Neuronal stem cell (in vitro differentiated cells): ENCODE measurements at regions not wholly inside any gene's neighbourhood (a gene's known extent, or its start where the extent isn't known, plus 50 kb on each side); places are given as distances from the start of the nearest gene placed in this dataset.

ENCODE experiments used
- DNase-seq: peaks from one replicate; pipeline ENCODE4 v3.0.0-alpha.2; 2013; ENCODE audit warnings: low spot score
- H2AFZ ChIP-seq: one replicate; pipeline ENCODE4 v1.6.1; 2013; ENCODE audit warnings: mild to moderate bottlenecking, low read length, inconsistent platforms
- H2AK5ac ChIP-seq: 2 replicates; pipeline ENCODE4 v1.6.1; 2013; ENCODE audit warnings: low read depth, mild to moderate bottlenecking, inconsistent platforms, low read length, moderate library complexity, mixed read lengths
- H2BK120ac ChIP-seq: 2 replicates; pipeline ENCODE4 v1.6.1; 2013; ENCODE audit warnings: low read depth, mild to moderate bottlenecking, inconsistent platforms, low read length, moderate library complexity, mixed read lengths
- H2BK12ac ChIP-seq: one replicate; pipeline ENCODE4 v1.6.1; 2013; ENCODE audit warnings: low read length, inconsistent platforms
- H2BK15ac ChIP-seq: 2 replicates; pipeline ENCODE4 v1.6.1; 2013; ENCODE audit warnings: mild to moderate bottlenecking, low read length, inconsistent platforms, mixed read lengths
- H2BK5ac ChIP-seq: one replicate; pipeline ENCODE4 v1.6.1; 2013; ENCODE audit warnings: inconsistent platforms, mild to moderate bottlenecking, low read length, moderate library complexity
- H3K14ac ChIP-seq: one replicate; pipeline ENCODE4 v1.6.1; 2013; ENCODE audit warnings: low read length, inconsistent platforms
- H3K18ac ChIP-seq: 2 replicates; pipeline ENCODE4 v1.6.1; 2013; ENCODE audit warnings: low read length, inconsistent platforms
- H3K23ac ChIP-seq: 2 replicates; pipeline ENCODE4 v1.6.1; 2013; ENCODE audit warnings: low read depth, mild to moderate bottlenecking, mixed read lengths, low read length, inconsistent platforms; ENCODE audit not compliant: poor library complexity
- H3K27ac ChIP-seq: replicated peaks from 3 replicates; pipeline ENCODE4 v1.5.1; 2013; ENCODE audit warnings: low read length, inconsistent platforms
- H3K27me3 ChIP-seq, 3 experiments: 2 replicates each; pipeline ENCODE4 v1.6.1; 2013; ENCODE audit warnings: low read length in 3 of 3, mild to moderate bottlenecking in 2 of 3, inconsistent platforms in 1 of 3, low read depth in 1 of 3, mixed read lengths in 1 of 3, moderate library complexity in 1 of 3; ENCODE audit not compliant: control insufficient read depth in 3 of 3, insufficient read depth in 3 of 3
- H3K36me3 ChIP-seq, 2 donors: replicated peaks in 1 of 2; 2 replicates each; pipeline ENCODE4 v1.6.1; 2013; ENCODE audit warnings: low read length in 2 of 2; ENCODE audit not compliant: control insufficient read depth in 2 of 2, insufficient read depth in 2 of 2
- H3K4ac ChIP-seq: 2 replicates; pipeline ENCODE4 v1.6.1; 2013; ENCODE audit warnings: inconsistent platforms, mild to moderate bottlenecking, low read length, moderate library complexity
- H3K4me1 ChIP-seq, 2 donors: 1 replicate in 1 of 2; 2 replicates in 1 of 2; pipeline ENCODE4 v1.6.1; 2013; ENCODE audit warnings: low read length in 2 of 2, low read depth in 1 of 2; ENCODE audit not compliant: control insufficient read depth in 2 of 2, insufficient read depth in 1 of 2
- H3K4me2 ChIP-seq: one replicate; pipeline ENCODE4 v1.6.1; 2013; ENCODE audit warnings: mild to moderate bottlenecking, low read length, inconsistent platforms; ENCODE audit not compliant: insufficient read depth, poor library complexity, severe bottlenecking
- H3K4me3 ChIP-seq, 2 donors: 2 replicates each; pipeline ENCODE4 v1.5.1; 2013; ENCODE audit warnings: low read length in 2 of 2, mild to moderate bottlenecking in 2 of 2, inconsistent platforms in 1 of 2, moderate library complexity in 1 of 2
- H3K79me1 ChIP-seq: one replicate; pipeline ENCODE4 v1.6.1; 2013; ENCODE audit warnings: low read depth, mild to moderate bottlenecking, inconsistent platforms, low read length, moderate library complexity
- H3K9ac ChIP-seq: one replicate; pipeline ENCODE4 v1.6.1; 2013; ENCODE audit warnings: mild to moderate bottlenecking, low read depth, low read length, inconsistent platforms; ENCODE audit not compliant: poor library complexity
- H3K9me3 ChIP-seq, 2 donors: replicated peaks in 1 of 2; 2 replicates each; pipeline versions ENCODE3 to v1.6.1; 2013; ENCODE audit warnings: low read length in 2 of 2, mild to moderate bottlenecking in 2 of 2, inconsistent platforms in 1 of 2, low read depth in 1 of 2, mixed read lengths in 1 of 2, moderate library complexity in 1 of 2; ENCODE audit not compliant: control insufficient read depth in 2 of 2, insufficient read depth in 1 of 2
- H4K8ac ChIP-seq: one replicate; pipeline ENCODE4 v1.6.1; 2013; ENCODE audit warnings: low read depth, mild to moderate bottlenecking, inconsistent platforms, low read length, moderate library complexity
- H4K91ac ChIP-seq: one replicate; pipeline ENCODE4 v1.6.1; 2013; ENCODE audit warnings: low read length, low read depth, mild to moderate bottlenecking, inconsistent platforms; ENCODE audit not compliant: poor library complexity
- WGBS, 2 donors: extraction: QIAGEN DNeasy Blood & Tissue Kit; methylation state at CpG; one replicate each; pipeline ENCODE4 v1.1.7; 2013; ENCODE audit warnings: missing lambda C conversion rate in 2 of 2, mixed read lengths in 1 of 2; ENCODE audit not compliant: insufficient read length in 2 of 2, insufficient replicate concordance in 1 of 2; ENCODE audit errors: extremely low coverage in 2 of 2; 5-methylcytosine and 5-hydroxymethylcytosine counted together

DNA sequence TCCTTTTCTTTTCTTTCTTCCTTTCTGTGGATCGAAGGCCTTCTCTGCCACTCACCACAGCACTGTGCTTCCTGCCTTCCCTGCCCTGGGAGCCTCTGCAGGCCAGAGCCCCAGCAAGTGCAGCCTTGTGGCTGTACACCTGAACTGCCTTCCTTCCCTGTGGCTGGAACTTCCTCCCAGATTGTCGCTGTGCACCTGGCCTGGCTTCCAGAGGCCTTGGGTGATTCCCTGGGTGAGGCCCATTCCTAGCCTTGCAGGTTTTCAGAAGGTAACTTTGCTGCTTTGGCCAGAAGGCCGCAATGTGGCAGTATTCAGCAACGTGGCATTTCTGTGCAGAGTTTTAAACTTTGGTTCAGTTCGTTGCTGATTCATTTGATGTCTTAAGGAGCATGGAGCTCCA is 50.1 kb upstream of the RASGEF1A start:
- Histone ChIP-seq H3K27me3 (peaks cover 0 to 9% (median 0%) of the 10 kb centered on the region in 3 experiments), H3K18ac (no peak overlapping the region), H2BK12ac (no peak overlapping the region), H3K4me1 (peaks cover 0 to 8% of the 10 kb centered on the region in 2 donors), H2BK5ac (no peak overlapping the region), H3K4me3 (no peak overlapping the region), H3K9me3 (no peaks in the 10 kb centered on the region), H2AFZ (no peak overlapping the region), H4K8ac (no peak overlapping the region), H3K14ac (no peak overlapping the region), H3K23ac (no peak overlapping the region), H3K27ac (no peak overlapping the region), H3K9ac (no peak overlapping the region), H2AK5ac (no peak overlapping the region), H3K36me3 (no peaks in the 10 kb centered on the region), H2BK15ac (no peak overlapping the region), H4K91ac (no peak overlapping the region), H3K79me1 (no peaks in the 10 kb centered on the region), H3K4me2 (no peak overlapping the region), H2BK120ac (no peak overlapping the region), H3K4ac (no peak overlapping the region)
- no peak for DNase-seq
- WGBS, 2 donors, result no CpG with 5 or more reads among the region's 5 CpGs
